Right hindlimb (tissue), 1 donor: ENCODE measurements at regions not wholly inside any gene's neighbourhood (a gene's known extent, or its start where the extent isn't known, plus 50 kb on each side); places are given as distances from the start of the nearest gene placed in this dataset.

Source experiments
- DNase-seq: peaks from one replicate; pipeline ENCODE4 v3.0.0-alpha.2; 2018

GRCh38 chr21:29443411-29444010 lies 144.8 kb downstream of the BACH1 start:
- DNase-seq = no peak

GRCh38 chr21:29448766-29449165 lies 150.0 kb downstream of the BACH1 start:
- DNase-seq = no peak

GRCh38 chr21:29449306-29449950 lies 150.7 kb downstream of the BACH1 start:
- DNase-seq = no peak

DNA sequence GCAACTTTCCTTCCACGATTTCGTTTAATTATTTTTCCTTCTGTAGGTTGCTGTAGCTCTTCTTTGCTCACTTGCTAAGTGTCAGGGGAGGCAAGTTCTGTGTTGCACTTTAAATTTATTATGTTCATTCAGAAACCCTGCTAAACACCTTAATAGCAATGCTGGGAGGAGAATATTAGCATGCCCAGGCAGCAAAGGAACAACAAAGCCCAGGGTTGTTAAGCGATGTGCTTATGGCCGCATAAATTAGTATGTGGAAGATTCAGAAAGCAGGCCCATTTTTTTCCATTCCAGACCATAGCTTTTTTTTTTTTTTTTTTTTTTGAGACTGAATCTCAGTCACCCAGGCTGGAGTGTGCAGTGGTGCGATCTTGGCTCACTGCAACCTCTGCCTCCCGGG lies 151.3 kb downstream of the BACH1 start:
- DNase-seq = peak; percentile 21

DNA sequence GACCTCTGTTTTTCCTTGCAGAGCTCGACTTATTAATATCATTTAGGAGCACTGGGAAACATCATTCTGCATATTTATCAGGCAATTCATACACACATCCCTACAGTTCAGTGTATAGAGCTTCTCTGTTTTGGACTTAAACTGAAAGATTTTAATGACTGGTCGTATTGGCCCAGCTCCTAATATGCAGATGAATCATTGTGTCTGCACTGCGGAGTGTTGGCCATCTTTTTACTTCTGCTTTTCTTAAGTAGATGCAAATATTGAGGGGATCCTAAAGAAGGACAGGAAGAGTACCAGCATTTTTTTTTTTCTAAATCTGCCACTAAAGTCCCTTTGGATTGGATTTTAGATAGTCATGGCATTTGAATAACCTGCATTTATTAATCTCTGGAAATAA lies 154.8 kb downstream of the BACH1 start:
- no peak for DNase-seq

DNA sequence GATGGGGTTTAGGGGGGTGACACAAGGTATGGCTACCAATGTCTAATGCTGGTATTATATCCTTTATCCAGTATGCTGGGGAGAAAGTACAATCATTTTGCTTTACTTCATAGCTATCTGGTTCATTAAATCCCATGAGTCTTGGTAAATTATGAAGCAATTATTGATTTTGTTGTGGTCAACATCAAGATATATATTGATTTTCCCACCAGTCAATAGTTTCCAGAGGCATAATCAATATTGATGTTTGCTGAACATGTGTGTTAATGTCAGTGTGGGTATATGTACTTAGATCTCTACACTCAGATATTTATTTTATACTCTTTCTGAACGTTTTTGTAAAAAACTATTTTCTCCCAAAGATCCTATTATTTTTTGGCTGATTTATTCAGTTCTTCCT lies 155.5 kb downstream of the BACH1 start:
- DNase-seq = no peak

DNA sequence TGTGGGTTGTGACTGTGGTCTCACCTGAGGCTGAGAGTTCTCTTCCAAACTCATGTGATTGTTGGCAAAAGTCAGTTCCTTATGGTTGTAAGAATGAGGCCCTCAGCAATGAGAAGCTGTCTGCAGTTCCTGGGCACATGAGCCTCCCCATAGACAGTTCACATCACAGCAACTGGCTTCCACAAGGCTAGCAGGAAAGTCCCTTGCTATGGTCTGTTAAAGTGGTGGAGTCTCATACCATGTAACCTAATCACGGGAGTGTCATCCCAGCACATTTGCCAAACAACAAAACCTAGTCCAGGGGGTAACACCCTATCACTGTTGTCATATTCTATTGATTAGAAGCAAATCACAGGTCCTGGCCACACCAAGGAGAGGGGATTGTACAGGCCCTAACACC lies 163.8 kb downstream of the BACH1 start:
- DNase-seq = no peak

- no peak for DNase-seq
Measured at GRCh38 chr21:29465546-29465945, 166.8 kb downstream of the BACH1 start.

DNA sequence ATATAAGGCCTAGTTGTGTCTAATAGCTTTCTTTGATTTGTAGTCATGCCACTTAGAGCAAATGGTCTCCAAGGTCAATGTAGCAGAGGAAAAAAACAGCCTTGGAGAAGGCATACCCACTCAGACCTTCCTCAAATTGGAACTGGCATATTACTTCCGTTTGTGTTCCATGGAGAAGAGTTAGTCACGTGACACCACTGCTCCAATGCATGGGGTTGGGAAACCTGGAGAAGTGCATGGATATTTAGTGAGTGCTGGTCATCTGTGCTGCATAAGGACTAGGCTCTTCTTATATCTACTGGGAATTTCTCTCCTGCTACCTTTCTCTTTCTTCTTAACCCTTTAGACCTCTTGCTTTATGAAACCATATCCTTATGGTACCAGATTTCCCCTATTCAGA lies 167.8 kb downstream of the BACH1 start:
- DNase-seq = no peak

DNA sequence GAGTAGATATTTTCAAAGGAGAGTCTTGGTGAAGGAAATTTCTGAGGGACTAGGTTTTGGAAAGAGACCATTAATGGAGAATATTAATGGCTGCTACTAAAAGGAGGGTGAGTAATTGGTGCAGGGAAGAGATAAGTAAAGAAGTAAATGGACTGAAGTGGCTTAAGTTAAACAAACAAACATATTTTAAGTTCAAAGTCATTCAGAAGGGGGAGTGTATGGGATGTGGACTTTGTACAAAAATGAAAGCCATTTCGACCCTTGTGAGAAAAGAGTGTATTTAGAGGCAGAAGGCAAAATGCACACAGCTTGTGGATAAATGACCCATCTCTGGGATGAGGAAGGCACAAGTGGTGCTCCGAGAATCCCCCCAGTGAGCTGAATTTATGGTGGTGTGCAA lies 171.7 kb downstream of the BACH1 start:
- no peak for DNase-seq

- no peak for DNase-seq
Measured at GRCh38 chr21:29473808-29474207, 175.1 kb downstream of the BACH1 start.

DNA sequence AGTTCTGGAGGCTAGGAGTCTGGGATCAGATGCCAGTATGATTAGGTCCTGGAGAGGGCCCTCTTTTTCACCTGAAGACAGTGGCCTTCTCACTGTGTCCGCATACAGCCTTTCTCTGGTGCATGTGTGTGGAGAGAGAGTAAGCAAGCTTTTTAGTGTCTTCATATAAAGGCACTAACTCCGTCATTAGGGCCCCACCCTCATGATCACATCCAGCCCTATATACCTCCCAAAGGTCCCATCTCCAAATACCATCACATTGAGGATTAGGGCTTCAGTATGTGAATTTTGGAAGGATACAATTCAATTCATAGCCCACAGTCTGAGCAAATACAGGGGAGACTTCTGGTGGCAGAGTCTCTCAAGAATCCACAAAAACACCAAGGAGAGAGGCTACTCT lies 176.6 kb downstream of the BACH1 start:
- no peak for DNase-seq

DNA sequence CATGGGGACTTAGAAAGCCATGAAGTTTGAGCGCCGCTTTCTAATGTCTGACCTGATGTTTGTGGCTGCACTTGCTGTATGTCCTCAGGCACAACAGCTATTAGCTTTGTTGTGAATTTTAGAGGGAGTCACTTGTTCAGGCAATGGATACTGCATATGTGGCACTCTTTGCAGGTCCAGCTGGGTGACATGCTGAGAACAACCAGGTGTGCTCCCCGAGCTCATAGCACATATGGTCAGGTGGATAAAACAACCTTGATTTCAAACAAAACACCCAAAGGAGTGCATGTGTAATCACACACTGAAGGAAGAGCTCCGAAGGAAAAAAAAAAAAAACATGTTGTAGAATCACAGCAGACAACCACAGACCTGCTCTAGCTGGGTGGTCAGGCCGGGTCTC lies 178.6 kb downstream of the BACH1 start:
- no peak for DNase-seq

DNA sequence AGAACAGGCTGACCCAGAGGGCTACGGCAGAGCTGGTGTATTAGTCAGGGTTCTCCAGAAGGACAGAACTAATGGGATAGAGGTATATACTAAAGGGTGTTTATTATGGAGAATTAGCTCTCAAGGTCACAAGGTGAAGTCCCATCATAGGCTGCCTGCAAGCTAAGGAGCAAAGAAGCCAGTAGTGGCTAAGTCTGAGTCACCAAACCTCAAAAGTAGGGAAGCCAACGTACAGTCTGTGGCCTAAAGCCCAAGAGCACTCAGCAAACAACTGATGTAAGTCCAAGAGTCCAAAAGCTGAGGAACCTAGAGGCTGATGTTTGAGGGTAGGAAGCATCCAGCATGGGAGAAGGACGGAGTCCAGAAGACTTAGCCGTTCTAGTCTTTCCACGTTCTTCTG lies 179.2 kb downstream of the BACH1 start:
- no peak for DNase-seq

DNA sequence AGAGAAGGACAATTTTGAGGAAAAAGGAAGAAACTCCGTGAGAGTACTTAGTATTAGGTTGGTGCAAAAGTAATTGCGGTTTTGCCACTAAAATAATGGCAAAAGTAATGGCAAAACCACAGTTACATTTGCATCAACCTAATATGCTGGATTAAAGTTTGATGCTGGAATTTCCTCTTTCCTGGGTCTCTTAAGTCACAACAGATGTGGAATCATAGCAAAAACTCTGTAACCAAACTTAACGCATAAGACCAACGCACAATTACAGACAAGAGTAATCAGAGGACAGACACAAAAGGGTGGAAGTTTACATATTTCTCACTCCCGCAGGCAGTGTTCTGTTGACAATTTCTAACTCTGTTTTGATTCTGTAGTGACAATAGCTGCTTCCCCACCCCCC lies 182.4 kb downstream of the BACH1 start:
- DNase-seq = no peak

- no peak for DNase-seq
Measured at GRCh38 chr21:29481641-29482040, 182.9 kb downstream of the BACH1 start.

DNA sequence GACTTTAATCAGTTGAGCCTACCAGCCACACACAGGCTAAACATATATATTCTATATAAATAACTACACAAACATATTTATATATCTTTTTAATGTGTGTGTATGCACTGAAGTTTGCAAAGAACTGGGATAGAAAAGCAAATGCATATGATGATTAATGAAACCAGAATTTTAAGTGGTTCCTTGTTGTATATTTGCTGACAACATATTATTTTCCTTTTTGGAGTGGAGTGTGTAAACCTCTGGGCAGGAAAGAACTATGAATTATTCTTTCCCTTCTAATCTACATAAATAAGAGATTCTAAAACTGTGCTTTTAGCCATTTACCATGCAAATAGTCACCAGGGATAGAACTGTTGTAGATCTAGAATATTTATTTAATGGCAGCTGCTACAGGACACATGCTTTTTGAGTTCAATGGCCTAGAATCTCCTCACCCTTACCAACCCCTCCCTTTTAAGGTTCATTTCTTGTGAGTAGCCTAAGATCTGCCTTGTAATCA lies 187.6 kb downstream of the BACH1 start:
- no peak for DNase-seq
